PC-9 (cell line): ENCODE measurements at regions not wholly inside any gene's neighbourhood (a gene's known extent, or its start where the extent isn't known, plus 50 kb on each side); places are given as distances from the start of the nearest gene placed in this dataset.

Experiments
- BruUV-seq: library from RNA; stranded (reverse); fragments of 400-500 nt; replicated peaks from 2 replicates; lab custom pipeline; 2021; lab: Mats Ljungman, UMichigan
- CTCF ChIA-PET: fragments of 300-600 bp; sonication (Branson Sonifier 250); formaldehyde crosslinking; loops from one replicate; lab custom pipeline; 2022; ENCODE audit warnings: antibody characterized with exemption; lab: Charles Lee
- POLR2A ChIA-PET: fragments of 300-600 bp; sonication (Branson Sonifier 250); formaldehyde crosslinking; loops from one replicate; lab custom pipeline; 2022; ENCODE audit warnings: antibody characterized with exemption; ENCODE audit not compliant: unreplicated experiment; lab: Charles Lee
- DNase-seq, 2 experiments: peaks; one replicate each; pipeline versions ENCODE4 v3.0.0 to v3.0.0-alpha.2; 2015 to 2022; ENCODE audit warnings: mixed read lengths in 1 of 2
- H2AFZ ChIP-seq: fragments of 200-600 bp; sonication (generic); 2 replicates; pipeline ENCODE4 v1.8.1; 2017; ENCODE audit warnings: antibody characterized with exemption
- H3F3A ChIP-seq: fragments of 200-600 bp; sonication (generic); 2 replicates; pipeline ENCODE4 v1.8.1; 2017; ENCODE audit warnings: antibody characterized with exemption, mild to moderate bottlenecking, low read depth; ENCODE audit not compliant: insufficient read depth
- H3K27ac ChIP-seq: fragments of 200-600 bp; sonication (generic); 2 replicates; pipeline ENCODE4 v1.6.1; 2016; ENCODE audit warnings: mixed run types
- H3K27me3 ChIP-seq: fragments of 200-600 bp; sonication (generic); 2 replicates; pipeline ENCODE4 v1.6.1; 2016; ENCODE audit warnings: low read depth, mixed run types; ENCODE audit not compliant: insufficient read depth
- H3K36me3 ChIP-seq: fragments of 200-600 bp; sonication (generic); 2 replicates; pipeline ENCODE4 v1.6.1; 2016; ENCODE audit warnings: low read depth, mixed run types
- H3K4me1 ChIP-seq: fragments of 200-600 bp; sonication (generic); replicated peaks from 2 replicates; pipeline ENCODE4 v1.6.1; 2016; ENCODE audit warnings: mixed run types; ENCODE audit not compliant: insufficient read depth
- H3K4me2 ChIP-seq: fragments of 200-600 bp; sonication (generic); 2 replicates; pipeline ENCODE4 v1.6.1; 2017; ENCODE audit warnings: mixed run types
- H3K4me3 ChIP-seq: fragments of 200-600 bp; sonication (generic); 2 replicates; pipeline ENCODE4 v1.6.1; 2016; ENCODE audit warnings: mixed run types
- H3K79me2 ChIP-seq: fragments of 200-600 bp; sonication (generic); 2 replicates; pipeline ENCODE4 v1.6.1; 2017; ENCODE audit warnings: low read depth, mixed run types
- H3K9me2 ChIP-seq: fragments of 200-600 bp; sonication (generic); 2 replicates; pipeline ENCODE4 v1.8.1; 2017; ENCODE audit warnings: mild to moderate bottlenecking; ENCODE audit not compliant: insufficient read depth
- H3K9me3 ChIP-seq: fragments of 200-600 bp; sonication (generic); 2 replicates; pipeline ENCODE4 v1.8.1; 2016; ENCODE audit warnings: low read depth; ENCODE audit not compliant: insufficient read depth
- H4K20me1 ChIP-seq: fragments of 200-600 bp; sonication (generic); 2 replicates; pipeline ENCODE4 v1.8.1; 2017; ENCODE audit not compliant: insufficient read depth
- CTCF ChIP-seq: fragments of 200-600 bp; sonication (generic); conservative IDR thresholded peaks from 2 replicates; pipeline ENCODE4 v1.6.1; 2017; ENCODE audit warnings: mixed run types, antibody characterized with exemption, mild to moderate bottlenecking, moderate library complexity
- EZH2 ChIP-seq: fragments of 200-600 bp; sonication (generic); IDR thresholded peaks from 2 replicates; pipeline ENCODE4 v1.8.0; 2017; ENCODE audit warnings: antibody characterized with exemption, low read depth
- intact Hi-C: fragments of 100-400 bp; cut with micrococcal nuclease; formaldehyde crosslinking; loops from one replicate; pipeline ENCODE4 v1.10.0; 2022; ENCODE audit not compliant: unreplicated experiment

- Histone ChIP-seq H2AFZ (no peak overlapping the region), H3K9me2 (no peaks in the 10 kb centered on the region), H4K20me1 (no peaks in the 10 kb centered on the region), H3K27me3 (no peaks in the 10 kb centered on the region), H3K4me1 (no peaks in the 10 kb centered on the region), H3K79me2 (no peaks in the 10 kb centered on the region), H3K4me3 (no peak overlapping the region), H3K27ac (no peak overlapping the region), H3K4me2 (no peak overlapping the region), H3F3A (no peaks in the 10 kb centered on the region), H3K9me3 (no peaks in the 10 kb centered on the region), H3K36me3 (no peaks in the 10 kb centered on the region)
- intact Hi-C loops = no loop called here
- ChIA-PET CTCF (no interaction called here), POLR2A (no interaction called here)
- TF ChIP-seq CTCF = no peak
- TF ChIP-seq EZH2 = no peak
- BruUV-seq = no TSS peak
- peak in 1 of 2 experiments; percentile 14 for DNase-seq
These were observed 112.2 kb upstream of the PDE7B start for GRCh38 chr6:135739288-135739687.

- TF ChIP-seq EZH2 (no peak), CTCF (no peak)
- Histone ChIP-seq H2AFZ (no peak overlapping the region), H3K4me1 (no peaks in the 10 kb centered on the region), H4K20me1 (no peaks in the 10 kb centered on the region), H3K4me2 (no peak overlapping the region), H3K4me3 (no peak overlapping the region), H3K27ac (no peak overlapping the region), H3K27me3 (no peaks in the 10 kb centered on the region), H3K9me3 (no peaks in the 10 kb centered on the region), H3K79me2 (no peaks in the 10 kb centered on the region), H3K9me2 (no peaks in the 10 kb centered on the region), H3F3A (no peaks in the 10 kb centered on the region), H3K36me3 (no peaks in the 10 kb centered on the region)
- CTCF ChIA-PET = no interaction called here
- intact Hi-C loops = no loop called here
- no peak for DNase-seq
- POLR2A ChIA-PET = no interaction called here
- BruUV-seq = no TSS peak
These were observed 110.9 kb upstream of the PDE7B start for GRCh38 chr6:135740580-135740979.

GRCh38 chr6:135743476-135743875, 108.0 kb upstream of the PDE7B start:
- no peak for TF ChIP-seq CTCF
- no peak for TF ChIP-seq EZH2
- DNase-seq = no peak
- no peak overlapping the region for H3K4me2 ChIP-seq
- BruUV-seq = no TSS peak
- intact Hi-C loops = no loop called here
- no peaks in the 10 kb centered on the region for H3F3A ChIP-seq
- 0 out of 2 replicates have a peak, but pooled peaks cover under 1% of the 10 kb centered on the region for H3K9me2 ChIP-seq
- H3K9me3 ChIP-seq = no peaks in the 10 kb centered on the region
- no peak overlapping the region for H3K27ac ChIP-seq
- no peaks in the 10 kb centered on the region for H3K27me3 ChIP-seq
- no peaks in the 10 kb centered on the region for H3K36me3 ChIP-seq
- no peaks in the 10 kb centered on the region for H4K20me1 ChIP-seq
- no peaks in the 10 kb centered on the region for H3K4me1 ChIP-seq
- ChIA-PET CTCF (no interaction called here), POLR2A (no interaction called here)
- no peaks in the 10 kb centered on the region for H3K79me2 ChIP-seq
- no peak overlapping the region for H3K4me3 ChIP-seq
- no peak overlapping the region for H2AFZ ChIP-seq
